Peyer's patch (tissue), 4 donors: ENCODE measurements at regions not wholly inside any gene's neighbourhood (a gene's known extent, or its start where the extent isn't known, plus 50 kb on each side); places are given as distances from the start of the nearest gene placed in this dataset.

Source experiments
- CTCF ChIP-seq, 6 experiments: fragments of 450-650 bp in 4 of 6; fragments of 200-600 bp in 2 of 6; sonication (generic) in 1 of 6; IDR thresholded peaks; one replicate each; pipeline ENCODE4 v1.5.1; 2017 to 2019; ENCODE audit warnings: antibody characterized with exemption in 6 of 6, mild to moderate bottlenecking in 3 of 6, moderate library complexity in 1 of 6
- POLR2A ChIP-seq, 2 donors: fragments of 450-650 bp; IDR thresholded peaks; one replicate each; pipeline ENCODE4 v1.5.1; 2017; ENCODE audit warnings: antibody characterized with exemption in 2 of 2, mild to moderate bottlenecking in 2 of 2, moderate library complexity in 2 of 2

GRCh38 chr2:221680548-221680947, 108.4 kb upstream of the EPHA4 start:
- TF ChIP-seq CTCF (IDR thresholded peaks at IDR 0.05) = no peak
- no peak for TF ChIP-seq POLR2A (IDR thresholded peaks at IDR 0.05)
